GM21529 (cell line): ENCODE measurements at regions not wholly inside any gene's neighbourhood (a gene's known extent, or its start where the extent isn't known, plus 50 kb on each side); places are given as distances from the start of the nearest gene placed in this dataset.

Experiments
- ATAC-seq: cut with Tn5 transposase; IDR thresholded peaks from one replicate; pipeline ENCODE4 v1.9.1; 2021; ENCODE audit not compliant: unreplicated experiment

GRCh38 chr4:126939401-126939800, 693.4 kb upstream of the INTU start:
- no peak for ATAC-seq

- no peak for ATAC-seq
These were observed 685.2 kb upstream of the INTU start for GRCh38 chr4:126947536-126947935.

GRCh38 chr4:126954537-126955291, 678.0 kb upstream of the INTU start:
- no peak for ATAC-seq

- no peak for ATAC-seq
These were observed 677.2 kb upstream of the INTU start for GRCh38 chr4:126955292-126956183.

GRCh38 chr4:126956184-126956897, 676.4 kb upstream of the INTU start:
- ATAC-seq = no peak

- ATAC-seq = no peak
These were observed 675.2 kb upstream of the INTU start for GRCh38 chr4:126957556-126957955.

GRCh38 chr4:126957987-126958386, 674.8 kb upstream of the INTU start:
- no peak for ATAC-seq

- ATAC-seq = no peak
These were observed 674.3 kb upstream of the INTU start for GRCh38 chr4:126958482-126958881.

GRCh38 chr4:126959056-126959745, 673.6 kb upstream of the INTU start:
- no peak for ATAC-seq

GRCh38 chr4:126960760-126961159, 672.0 kb upstream of the INTU start:
- no peak for ATAC-seq

- ATAC-seq = no peak
These were observed 671.1 kb upstream of the INTU start for GRCh38 chr4:126961661-126962060.

- no peak for ATAC-seq
These were observed 666.9 kb upstream of the INTU start for GRCh38 chr4:126965877-126966276.

- ATAC-seq = no peak
These were observed 663.2 kb upstream of the INTU start for GRCh38 chr4:126969360-126970235.

GRCh38 chr4:126973201-126973600, 659.6 kb upstream of the INTU start:
- ATAC-seq = no peak

- ATAC-seq = no peak
These were observed 655.7 kb upstream of the INTU start for GRCh38 chr4:126976850-126977632.

- no peak for ATAC-seq
These were observed 646.8 kb upstream of the INTU start for GRCh38 chr4:126986005-126986404.

GRCh38 chr4:126986828-126987227, 645.9 kb upstream of the INTU start:
- no peak for ATAC-seq

GRCh38 chr4:126991965-126992364, 640.8 kb upstream of the INTU start:
- no peak for ATAC-seq

- no peak for ATAC-seq
These were observed 639.8 kb upstream of the INTU start for GRCh38 chr4:126992910-126993309.
